ENCODE measurements at regions not wholly inside any gene's neighbourhood (a gene's known extent, or its start where the extent isn't known, plus 50 kb on each side); places are given as distances from the start of the nearest gene placed in this dataset.

GRCh38 chr5:12277504-12278192 lies 373.4 kb upstream of the CTNND2 start:
- Histone ChIP-seq H3K4me3 (ENCODE audit: low read depth, low read length) (no peak overlapping the region), H3K9me3 (ENCODE audit: control insufficient read depth, insufficient read depth, low read depth, low read length) (no peaks in the 10 kb centered on the region), H3K36me3 (ENCODE audit: control insufficient read depth in 2 of 2, insufficient read depth in 1 of 2, low read length in 2 of 2) (no peaks in the 10 kb centered on the region), H3K27ac (ENCODE audit: extremely low read depth, low read depth, low read length) (no peak overlapping the region), H3K4me1 (ENCODE audit: control insufficient read depth, insufficient read depth, low read length) (no peaks in the 10 kb centered on the region)
- ChIA-PET POLR2A (no interaction called here), CTCF (no interaction called here)
- no peak for TF ChIP-seq GLIS2 (tag by site-specific recombination; IDR thresholded peaks at IDR 0.05)
- TF ChIP-seq ZNF280C (tag by site-specific recombination; IDR thresholded peaks at IDR 0.05): no peak
- TF ChIP-seq ZNF404 (tag by site-specific recombination; IDR thresholded peaks at IDR 0.05): no peak
- TF ChIP-seq ZBTB49 (tag by site-specific recombination; IDR thresholded peaks at IDR 0.05; ENCODE audit: low read depth): no peak

- H3K9me3 ChIP-seq (ENCODE audit: control insufficient read depth, insufficient read depth, low read depth, low read length): no peaks in the 10 kb centered on the region
- H3K4me1 ChIP-seq (ENCODE audit: control insufficient read depth, insufficient read depth, low read length): no peaks in the 10 kb centered on the region
- no peak overlapping the region for H3K27ac ChIP-seq (ENCODE audit: extremely low read depth, low read depth, low read length)
- no peak overlapping the region for H3K4me3 ChIP-seq (ENCODE audit: low read depth, low read length)
- ChIA-PET CTCF (no interaction called here), POLR2A (no interaction called here)
- TF ChIP-seq ZNF704 (tag by site-specific recombination; IDR thresholded peaks at IDR 0.05) (no peak), ZNF398 (tag by site-specific recombination; IDR thresholded peaks at IDR 0.05) (no peak), ZSCAN23 (tag by site-specific recombination; IDR thresholded peaks at IDR 0.05) (no peak), ZNF792 (tag by site-specific recombination; IDR thresholded peaks at IDR 0.05) (no peak), ATF2 (tag by site-specific recombination; IDR thresholded peaks at IDR 0.05; ENCODE audit: low read depth) (no peak), ZFP37 (tag by site-specific recombination; IDR thresholded peaks at IDR 0.05) (no peak), HOXC10 (CRISPR knock-in tag; IDR thresholded peaks at IDR 0.05) (no peak), ZNF404 (tag by site-specific recombination; IDR thresholded peaks at IDR 0.05) (no peak)
- no peaks in the 10 kb centered on the region for H3K36me3 ChIP-seq (ENCODE audit: control insufficient read depth in 2 of 2, insufficient read depth in 1 of 2, low read length in 2 of 2)
These were observed 370.0 kb upstream of the CTNND2 start for GRCh38 chr5:12274236-12274635.

GRCh38 chr5:12272389-12272788 lies 368.1 kb upstream of the CTNND2 start:
- Histone ChIP-seq H3K9me3 (ENCODE audit: control insufficient read depth, insufficient read depth, low read depth, low read length) (no peaks in the 10 kb centered on the region), H3K36me3 (ENCODE audit: control insufficient read depth in 2 of 2, insufficient read depth in 1 of 2, low read length in 2 of 2) (no peaks in the 10 kb centered on the region), H3K27ac (ENCODE audit: extremely low read depth, low read depth, low read length) (no peak overlapping the region), H3K4me1 (ENCODE audit: control insufficient read depth, insufficient read depth, low read length) (no peaks in the 10 kb centered on the region), H3K4me3 (ENCODE audit: low read depth, low read length) (no peak overlapping the region)
- ChIA-PET CTCF (interaction anchor here (0.6 kb wide), 1 partner anchor 65 kb away, joined by 4 read pairs; no protein-coding TSS in a partner anchor), POLR2A (no interaction called here)
- no peak for TF ChIP-seq ZNF639 (tag by site-specific recombination; IDR thresholded peaks at IDR 0.05)
- TF ChIP-seq PBX3 (CRISPR knock-in tag; IDR thresholded peaks at IDR 0.05): no peak
- no peak for TF ChIP-seq PRDM10 (tag by site-specific recombination; IDR thresholded peaks at IDR 0.05)
- no peak for TF ChIP-seq HOXC10 (CRISPR knock-in tag; IDR thresholded peaks at IDR 0.05)
